HL-60 (cell line): ENCODE measurements at regions not wholly inside any gene's neighbourhood (a gene's known extent, or its start where the extent isn't known, plus 50 kb on each side); places are given as distances from the start of the nearest gene placed in this dataset.
A peak's percentile ranks its signal among the peaks of the same experiment; 100 is the strongest.
"Not testable (repeated sequence)": the region's sequence is repeated elsewhere in the genome, so short reads cannot be mapped to it uniquely, and the experiment has no call there.

Experiments
- DNase-seq, 2 experiments: peaks; one replicate each; pipeline ENCODE4 v3.0.0-alpha.2; 2010 to 2020; ENCODE audit warnings: low read depth in 1 of 2, low spot score in 1 of 2
- H3K27ac ChIP-seq: fragments of 250-450 bp; sonication (Bioruptor Pico); replicated peaks from 2 replicates; pipeline ENCODE4 v1.5.1; 2020; ENCODE audit warnings: mild to moderate bottlenecking, moderate library complexity
- H3K27me3 ChIP-seq: fragments of 250-450 bp; sonication (Bioruptor Pico); 2 replicates; pipeline ENCODE4 v1.5.1; 2021; ENCODE audit warnings: mild to moderate bottlenecking, moderate library complexity; ENCODE audit not compliant: insufficient read depth, poor library complexity, severe bottlenecking
- H3K4me3 ChIP-seq: replicated peaks from 2 replicates; pipeline ENCODE4 v1.5.1; 2011; ENCODE audit warnings: mild to moderate bottlenecking, control low read depth, low read length; ENCODE audit not compliant: insufficient read depth
- CTCF ChIP-seq: IDR thresholded peaks from one replicate; pipeline ENCODE4 v1.5.1; 2011; ENCODE audit warnings: low read length, control low read depth, inconsistent platforms; ENCODE audit not compliant: insufficient read depth
- GABPA ChIP-seq: IDR thresholded peaks from 2 replicates; pipeline ENCODE4 v1.6.1; 2012; ENCODE audit warnings: low read depth
- POLR2AphosphoS5 ChIP-seq: IDR thresholded peaks from 2 replicates; pipeline ENCODE4 v1.6.1; 2012; ENCODE audit warnings: low read depth
- REST ChIP-seq: IDR thresholded peaks from 2 replicates; pipeline ENCODE4 v1.6.1; 2012; ENCODE audit warnings: low read depth; ENCODE audit not compliant: insufficient replicate concordance
- SPI1 ChIP-seq: IDR thresholded peaks from 2 replicates; pipeline ENCODE4 v1.6.1; 2012; ENCODE audit warnings: low read depth, mild to moderate bottlenecking, borderline replicate concordance

- no peak overlapping the region for H3K27ac ChIP-seq
- TF ChIP-seq SPI1 (no peak), CTCF (no peak), GABPA (no peak), REST (no peak), POLR2AphosphoS5 (no peak)
- H3K4me3 ChIP-seq = no peak overlapping the region
- no peaks in the 10 kb centered on the region for H3K27me3 ChIP-seq
- DNase-seq = no peak
Measured at GRCh38 chr5:2153350-2153749, 270.6 kb upstream of the IRX4 start.

- not testable (repeated sequence) for H3K4me3 ChIP-seq, H3K27me3 ChIP-seq, H3K27ac ChIP-seq
- peak; percentile 25 for TF ChIP-seq CTCF
- peak in 1 of 2 experiments; percentile 10 for DNase-seq
Measured at GRCh38 chr5:2151301-2151888, 268.7 kb upstream of the IRX4 start.

- TF ChIP-seq CTCF (no peak), SPI1 (no peak), GABPA (no peak), REST (no peak), POLR2AphosphoS5 (no peak)
- H3K27ac ChIP-seq = no peak overlapping the region
- H3K4me3 ChIP-seq = no peak overlapping the region
- no peak for DNase-seq
- H3K27me3 ChIP-seq = no peaks in the 10 kb centered on the region
Measured at GRCh38 chr5:2149195-2149539, 266.4 kb upstream of the IRX4 start.
